Head of caudate nucleus (tissue), 42 donors: ENCODE measurements at regions not wholly inside any gene's neighbourhood (a gene's known extent, or its start where the extent isn't known, plus 50 kb on each side); places are given as distances from the start of the nearest gene placed in this dataset.

Experiments used
- DNase-seq, 42 donors: peaks; one replicate each; pipeline versions ENCODE4 v3.0.0 to v3.0.0-alpha.2; 2020 to 2021; ENCODE audit warnings: mixed read lengths in 7 of 42
- intact Hi-C: fragments of 100-400 bp; cut with DNase I; formaldehyde crosslinking; loops from one replicate; pipeline ENCODE4 v1.15.0; 2022

GRCh38 chr2:60302377-60303126, 250.9 kb downstream of the BCL11A start:
- intact Hi-C loops = no loop called here
- no peak for DNase-seq

GRCh38 chr2:60301726-60302125, 251.7 kb downstream of the BCL11A start:
- intact Hi-C loops = no loop called here
- DNase-seq = no peak

- DNase-seq = no peak
- intact Hi-C loops = loop anchor here (5.0 kb wide), 1 partner anchor 253 kb away; the partner anchor contains the start of gene BCL11A
Observed at GRCh38 chr2:60299179-60299578, 254.3 kb downstream of the BCL11A start.

GRCh38 chr2:60298006-60298696, 255.3 kb downstream of the BCL11A start:
- intact Hi-C loops = loop anchor here (5.0 kb wide), 1 partner anchor 254 kb away; the partner anchor contains the start of gene BCL11A
- DNase-seq = no peak

- intact Hi-C loops = loop anchor here (5.0 kb wide), 1 partner anchor 255 kb away; the partner anchor contains the start of gene BCL11A
- DNase-seq = peak in 5 of 42 donors; percentile 8 to 36 (median 24)
Observed at GRCh38 chr2:60297296-60298005, 256.0 kb downstream of the BCL11A start.

- no peak for DNase-seq
- intact Hi-C loops = loop anchor here (5.0 kb wide), 1 partner anchor 256 kb away; the partner anchor contains the start of gene BCL11A
Observed at GRCh38 chr2:60296219-60296955, 257.1 kb downstream of the BCL11A start.

GRCh38 chr2:60295636-60295962, 257.9 kb downstream of the BCL11A start:
- DNase-seq = peak in 31 of 42 donors; percentile 20 to 81 (median 48)
- intact Hi-C loops = loop anchor here (5.0 kb wide), 1 partner anchor 257 kb away; the partner anchor contains the start of gene BCL11A

GRCh38 chr2:60294901-60295635, 258.4 kb downstream of the BCL11A start:
- intact Hi-C loops = loop anchor here (5.0 kb wide), 1 partner anchor 257 kb away; the partner anchor contains the start of gene BCL11A
- peak in 40 of 42 donors; percentile 20 to 79 (median 50) for DNase-seq

GRCh38 chr2:60292242-60292641, 261.2 kb downstream of the BCL11A start:
- no peak for DNase-seq
- intact Hi-C loops = no loop called here

- no peak for DNase-seq
- intact Hi-C loops = no loop called here
Observed at GRCh38 chr2:60290509-60290908, 262.9 kb downstream of the BCL11A start.

- DNase-seq = no peak
- intact Hi-C loops = no loop called here
Observed at GRCh38 chr2:60285626-60286316, 267.7 kb downstream of the BCL11A start.

- no peak for DNase-seq
- intact Hi-C loops = no loop called here
Observed at GRCh38 chr2:60283626-60284025, 269.8 kb downstream of the BCL11A start.

- no peak for DNase-seq
- intact Hi-C loops = no loop called here
Observed at GRCh38 chr2:60282886-60283285, 270.6 kb downstream of the BCL11A start.

- intact Hi-C loops = no loop called here
- no peak for DNase-seq
Observed at GRCh38 chr2:60281730-60282129, 271.7 kb downstream of the BCL11A start.

- no peak for DNase-seq
Observed at GRCh38 chr2:60280238-60280637, 273.2 kb downstream of the BCL11A start.

GRCh38 chr2:60278906-60279305, 274.5 kb downstream of the BCL11A start:
- DNase-seq = no peak
- intact Hi-C loops = no loop called here

More at GRCh38 chr2:60280238-60280637, 273.2 kb downstream of the BCL11A start:
- intact Hi-C loops = no loop called here

GRCh38 chr2:60275958-60276357, 277.5 kb downstream of the BCL11A start:
- intact Hi-C loops = no loop called here
- no peak for DNase-seq

GRCh38 chr2:60273836-60274235, 279.6 kb downstream of the BCL11A start:
- intact Hi-C loops = no loop called here
- no peak for DNase-seq
